GM18502 (cell line): ENCODE measurements at regions not wholly inside any gene's neighbourhood (a gene's known extent, or its start where the extent isn't known, plus 50 kb on each side); places are given as distances from the start of the nearest gene placed in this dataset.
"Not testable (repeated sequence)": the region's sequence is repeated elsewhere in the genome, so short reads cannot be mapped to it uniquely, and the experiment has no call there.

Experiments
- ATAC-seq: cut with Tn5 transposase; IDR thresholded peaks from one replicate; pipeline ENCODE4 v1.9.1; 2021; ENCODE audit warnings: mild to moderate bottlenecking; ENCODE audit not compliant: unreplicated experiment, poor library complexity

GRCh38 chr22:15772337-15772736, 82.5 kb downstream of the POTEH start:
- ATAC-seq = not testable (repeated sequence)

- ATAC-seq = not testable (repeated sequence)
Observed at GRCh38 chr22:15775118-15775517, 85.3 kb downstream of the POTEH start.

- ATAC-seq = peak; percentile 69
Observed at GRCh38 chr22:15775670-15776669, 86.1 kb downstream of the POTEH start.

GRCh38 chr22:15776727-15777126, 86.9 kb downstream of the POTEH start:
- ATAC-seq = not testable (repeated sequence)

- ATAC-seq = not testable (repeated sequence)
Observed at GRCh38 chr22:15777150-15777549, 87.3 kb downstream of the POTEH start.

- ATAC-seq = not testable (repeated sequence)
Observed at GRCh38 chr22:15777557-15777956, 87.7 kb downstream of the POTEH start.

GRCh38 chr22:15778366-15778765, 88.5 kb downstream of the POTEH start:
- ATAC-seq = not testable (repeated sequence)

GRCh38 chr22:15781652-15782051, 91.8 kb downstream of the POTEH start:
- not testable (repeated sequence) for ATAC-seq

- ATAC-seq = not testable (repeated sequence)
Observed at GRCh38 chr22:15782933-15783332, 93.1 kb downstream of the POTEH start.

- ATAC-seq = not testable (repeated sequence)
Observed at GRCh38 chr22:15784383-15785085, 94.7 kb downstream of the POTEH start.

- not testable (repeated sequence) for ATAC-seq
Observed at GRCh38 chr22:15786942-15787733, 97.3 kb downstream of the POTEH start.

- ATAC-seq = not testable (repeated sequence)
Observed at GRCh38 chr22:15791557-15791956, 101.7 kb downstream of the POTEH start.

- ATAC-seq = not testable (repeated sequence)
Observed at GRCh38 chr22:15799935-15800334, 110.1 kb downstream of the POTEH start.

GRCh38 chr22:15811141-15811540, 121.3 kb downstream of the POTEH start:
- ATAC-seq = peak; percentile 80

GRCh38 chr22:15815783-15816182, 126.0 kb downstream of the POTEH start:
- ATAC-seq = not testable (repeated sequence)

GRCh38 chr22:15816470-15816869, 126.6 kb downstream of the POTEH start:
- not testable (repeated sequence) for ATAC-seq

- not testable (repeated sequence) for ATAC-seq
Observed at GRCh38 chr22:15817264-15817663, 127.4 kb downstream of the POTEH start.

GRCh38 chr22:15819886-15820285, 130.1 kb downstream of the POTEH start:
- not testable (repeated sequence) for ATAC-seq

- ATAC-seq = not testable (repeated sequence)
Observed at GRCh38 chr22:15821088-15821487, 131.3 kb downstream of the POTEH start.

- ATAC-seq = not testable (repeated sequence)
Observed at GRCh38 chr22:15822001-15822400, 132.2 kb downstream of the POTEH start.
